Suprapubic skin (tissue), 3 donors: ENCODE measurements at regions not wholly inside any gene's neighbourhood (a gene's known extent, or its start where the extent isn't known, plus 50 kb on each side); places are given as distances from the start of the nearest gene placed in this dataset.

Experiments
- POLR2A ChIP-seq, 2 donors: fragments of 450-650 bp; IDR thresholded peaks; one replicate each; pipeline ENCODE4 v1.6.1; 2017; ENCODE audit warnings: antibody characterized with exemption in 2 of 2, mild to moderate bottlenecking in 2 of 2, moderate library complexity in 2 of 2
- TF ChIP-seq, protein P1 (sequence below), 2 donors: fragments of 200-600 bp in 1 of 2; fragments of 450-650 bp in 1 of 2; sonication (generic) in 1 of 2; IDR thresholded peaks; one replicate each; pipeline ENCODE4 v1.5.1; 2016 to 2019; ENCODE audit warnings: antibody characterized with exemption in 2 of 2, mild to moderate bottlenecking in 1 of 2, moderate library complexity in 1 of 2

DNA sequence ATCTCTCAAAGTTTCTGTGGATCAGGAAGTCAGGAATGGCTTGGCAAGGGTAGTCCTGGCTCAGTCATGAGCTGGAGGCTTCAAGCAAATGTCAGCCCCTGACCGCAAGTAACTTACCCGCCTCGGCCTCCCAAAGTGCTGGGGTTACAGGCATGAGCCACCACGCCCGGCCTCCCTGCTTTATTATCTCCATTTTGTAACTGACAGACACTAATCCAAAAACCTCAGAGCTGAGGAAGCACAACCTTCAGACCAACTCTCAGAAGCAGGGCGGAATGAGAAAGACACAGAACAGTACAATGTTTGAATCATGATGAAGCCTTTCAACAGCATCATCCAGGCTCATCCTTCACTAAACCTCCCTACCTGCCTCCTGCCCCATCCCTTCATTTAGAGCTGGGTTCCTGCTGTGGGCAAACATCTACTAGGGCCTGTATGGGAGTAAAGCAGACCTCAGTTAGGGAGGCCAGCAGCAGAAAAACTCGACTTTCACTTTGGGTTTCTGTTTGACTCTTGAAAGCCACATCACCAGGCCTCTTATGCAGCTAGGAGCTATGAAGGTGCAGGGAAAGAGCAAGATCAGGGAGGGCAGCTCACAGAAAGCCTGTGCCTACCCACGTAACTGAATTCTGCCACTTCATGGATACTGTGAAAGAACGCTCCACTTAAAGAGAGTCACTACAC, 84.4 kb upstream of the RAB4A start:
- TF ChIP-seq POLR2A (IDR thresholded peaks at IDR 0.05): no peak
- TF ChIP-seq, protein P1, sequence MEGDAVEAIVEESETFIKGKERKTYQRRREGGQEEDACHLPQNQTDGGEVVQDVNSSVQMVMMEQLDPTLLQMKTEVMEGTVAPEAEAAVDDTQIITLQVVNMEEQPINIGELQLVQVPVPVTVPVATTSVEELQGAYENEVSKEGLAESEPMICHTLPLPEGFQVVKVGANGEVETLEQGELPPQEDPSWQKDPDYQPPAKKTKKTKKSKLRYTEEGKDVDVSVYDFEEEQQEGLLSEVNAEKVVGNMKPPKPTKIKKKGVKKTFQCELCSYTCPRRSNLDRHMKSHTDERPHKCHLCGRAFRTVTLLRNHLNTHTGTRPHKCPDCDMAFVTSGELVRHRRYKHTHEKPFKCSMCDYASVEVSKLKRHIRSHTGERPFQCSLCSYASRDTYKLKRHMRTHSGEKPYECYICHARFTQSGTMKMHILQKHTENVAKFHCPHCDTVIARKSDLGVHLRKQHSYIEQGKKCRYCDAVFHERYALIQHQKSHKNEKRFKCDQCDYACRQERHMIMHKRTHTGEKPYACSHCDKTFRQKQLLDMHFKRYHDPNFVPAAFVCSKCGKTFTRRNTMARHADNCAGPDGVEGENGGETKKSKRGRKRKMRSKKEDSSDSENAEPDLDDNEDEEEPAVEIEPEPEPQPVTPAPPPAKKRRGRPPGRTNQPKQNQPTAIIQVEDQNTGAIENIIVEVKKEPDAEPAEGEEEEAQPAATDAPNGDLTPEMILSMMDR (IDR thresholded peaks at IDR 0.05): no peak
